ENCODE measurements at regions not wholly inside any gene's neighbourhood (a gene's known extent, or its start where the extent isn't known, plus 50 kb on each side); places are given as distances from the start of the nearest gene placed in this dataset.

- no peak overlapping the region for H2AFZ ChIP-seq (ENCODE audit: low read length)
- no peaks in the 10 kb centered on the region for H3K27me3 Mint-ChIP-seq (ENCODE audit: low read depth)
- no peak overlapping the region for H3K23ac ChIP-seq (ENCODE audit: insufficient read length, low read depth, low read length)
- H3K4ac ChIP-seq (ENCODE audit: low read depth, low read length), result no peak overlapping the region
- no peak overlapping the region for H2AK5ac ChIP-seq (ENCODE audit: insufficient read length, low read length)
- H4K8ac ChIP-seq (replicated peaks; ENCODE audit: insufficient read length, low read depth, low read length), result no peak overlapping the region
- H3K14ac ChIP-seq (ENCODE audit: insufficient read depth, low read length), result no peak overlapping the region
- no peak overlapping the region for H2BK15ac ChIP-seq (ENCODE audit: low read depth, low read length)
- no peak overlapping the region for H2BK12ac ChIP-seq (ENCODE audit: insufficient read length, low read depth, low read length)
- H3K56ac ChIP-seq (ENCODE audit: insufficient read length, low read depth, low read length), result no peak overlapping the region
- no peak overlapping the region for H2BK20ac ChIP-seq (ENCODE audit: low read depth, low read length, poor library complexity, severe bottlenecking)
- H4K5ac ChIP-seq (ENCODE audit: insufficient read length, low read depth, low read length), result no peak overlapping the region
- no CpG with 5 or more reads among the region's 6 CpGs for WGBS (ENCODE audit: extremely low coverage, insufficient read length, low lambda C conversion rate)
- no peaks in the 10 kb centered on the region for H3K23me2 ChIP-seq (ENCODE audit: insufficient read length, low read depth, low read length, poor library complexity, severe bottlenecking)
- H3K4me3 Mint-ChIP-seq, result no peak overlapping the region
- no peak overlapping the region for H2BK5ac ChIP-seq (ENCODE audit: insufficient read length, low read length)
- H3K9ac ChIP-seq (ENCODE audit: extremely low read depth, insufficient read length, low read length), result no peak overlapping the region
- no peak overlapping the region for H3K27ac Mint-ChIP-seq
- peaks cover 6 to 9% of the 10 kb centered on the region in 2 experiments for H3K4me1 Mint-ChIP-seq
- no peaks in the 10 kb centered on the region for H3K9me3 ChIP-seq (ENCODE audit: control insufficient read depth, low read depth, low read length)
- no peak overlapping the region for H3K4me2 ChIP-seq (ENCODE audit: insufficient read depth, insufficient read length, low read length)
- no peaks in the 10 kb centered on the region for H3K9me3 Mint-ChIP-seq
- H3K27me3 ChIP-seq (ENCODE audit: insufficient read depth, low read length), result no peaks in the 10 kb centered on the region
- H4K20me1 ChIP-seq (ENCODE audit: control insufficient read depth, insufficient read depth, insufficient read length), result no peaks in the 10 kb centered on the region
- no peaks in the 10 kb centered on the region; a peak in 1 of 7 replicates for H3K36me3 Mint-ChIP-seq (ENCODE audit: insufficient read depth in 1 of 3, low read depth in 3 of 3)
- H4K91ac ChIP-seq (ENCODE audit: insufficient read length, low read depth, low read length), result no peak overlapping the region
- H3K18ac ChIP-seq (ENCODE audit: insufficient read length, low read depth, low read length), result no peak overlapping the region
- TF ChIP-seq CTCF (conservative IDR thresholded peaks at IDR 0.05), result no peak
- no peak overlapping the region for H3T11ph ChIP-seq (ENCODE audit: low read length)
- H2BK120ac ChIP-seq (ENCODE audit: low read depth, low read length, poor library complexity, severe bottlenecking), result no peak overlapping the region
- H3K79me2 ChIP-seq (ENCODE audit: insufficient read depth, low read length), result no peaks in the 10 kb centered on the region
- H3K27ac ChIP-seq (ENCODE audit: insufficient read length, low read depth, low read length), result no peak overlapping the region
- H3K4me1 ChIP-seq (ENCODE audit: insufficient read depth, low read length), result peaks cover 7% of the 10 kb centered on the region; the same call in 1 of the 2 replicates
- DNase-seq, result no peak
- no peaks in the 10 kb centered on the region for H3K79me1 ChIP-seq (ENCODE audit: insufficient read depth, low read depth, low read length, poor library complexity, severe bottlenecking)
Observed at GRCh38 chr12:127240249-127240929, 1026.6 kb upstream of the TMEM132C start.

Measured in H9 (cell line).